Left renal cortex interstitium (tissue), 4 donors: ENCODE measurements at regions not wholly inside any gene's neighbourhood (a gene's known extent, or its start where the extent isn't known, plus 50 kb on each side); places are given as distances from the start of the nearest gene placed in this dataset.
"Not testable (repeated sequence)": the region's sequence is repeated elsewhere in the genome, so short reads cannot be mapped to it uniquely, and the experiment has no call there.

Experiments used
- DNase-seq, 4 donors: peaks; one replicate each; pipeline ENCODE4 v3.0.0-alpha.2; 2013; ENCODE audit warnings: low read depth in 4 of 4, low spot score in 2 of 4, missing footprints in 1 of 4

- DNase-seq: no peak
Measured at GRCh38 chrX:111041018-111041462, 55.0 kb upstream of the PAK3 start.

- DNase-seq: no peak
Measured at GRCh38 chrX:111040377-111041017, 55.5 kb upstream of the PAK3 start.

- no peak for DNase-seq
Measured at GRCh38 chrX:111039606-111040005, 56.4 kb upstream of the PAK3 start.

- no peak for DNase-seq
Measured at GRCh38 chrX:111035991-111036390, 60.0 kb upstream of the PAK3 start.

- DNase-seq: no peak
Measured at GRCh38 chrX:111035256-111035655, 60.7 kb upstream of the PAK3 start.

- not testable (repeated sequence) for DNase-seq
Measured at GRCh38 chrX:111022998-111023397, 73.0 kb upstream of the PAK3 start.

- DNase-seq: no peak
Measured at GRCh38 chrX:111020283-111020682, 75.7 kb upstream of the PAK3 start.

- DNase-seq: no peak
Measured at GRCh38 chrX:111013778-111014455, 82.1 kb upstream of the PAK3 start.

GRCh38 chrX:111010111-111010510 is 85.9 kb upstream of the PAK3 start:
- DNase-seq: no peak

- DNase-seq: no peak
Measured at GRCh38 chrX:111009256-111009655, 86.7 kb upstream of the PAK3 start.

- DNase-seq: no peak
Measured at GRCh38 chrX:111008126-111008525, 87.9 kb upstream of the PAK3 start.

GRCh38 chrX:111007238-111007637 is 88.8 kb upstream of the PAK3 start:
- DNase-seq: no peak

- no peak for DNase-seq
Measured at GRCh38 chrX:111006116-111006515, 89.9 kb upstream of the PAK3 start.

- no peak for DNase-seq
Measured at GRCh38 chrX:111005166-111005565, 90.8 kb upstream of the PAK3 start.

- DNase-seq: no peak
Measured at GRCh38 chrX:111003118-111003517, 92.9 kb upstream of the PAK3 start.

- no peak for DNase-seq
Measured at GRCh38 chrX:110992611-110993010, 103.4 kb upstream of the PAK3 start.

- DNase-seq: no peak
Measured at GRCh38 chrX:110989869-110990268, 106.1 kb upstream of the PAK3 start.

GRCh38 chrX:110989447-110989846 is 106.5 kb upstream of the PAK3 start:
- DNase-seq: no peak

GRCh38 chrX:110987292-110987691 is 108.7 kb upstream of the PAK3 start:
- no peak for DNase-seq

GRCh38 chrX:110985470-110985869 is 110.5 kb upstream of the PAK3 start:
- DNase-seq: no peak

- no peak for DNase-seq
Measured at GRCh38 chrX:110983024-110983423, 113.0 kb upstream of the PAK3 start.

GRCh38 chrX:110966839-110967238 is 129.2 kb upstream of the PAK3 start:
- no peak for DNase-seq

- DNase-seq: no peak
Measured at GRCh38 chrX:110966091-110966454, 129.9 kb upstream of the PAK3 start.
